HG03045 (cell line): ENCODE measurements at regions not wholly inside any gene's neighbourhood (a gene's known extent, or its start where the extent isn't known, plus 50 kb on each side); places are given as distances from the start of the nearest gene placed in this dataset.
"Not testable (repeated sequence)": the region's sequence is repeated elsewhere in the genome, so short reads cannot be mapped to it uniquely, and the experiment has no call there.

Experiments used
- ATAC-seq: cut with Tn5 transposase; IDR thresholded peaks from one replicate; pipeline ENCODE4 v1.9.1; 2021; ENCODE audit warnings: mild to moderate bottlenecking, moderate library complexity; ENCODE audit not compliant: unreplicated experiment

DNA sequence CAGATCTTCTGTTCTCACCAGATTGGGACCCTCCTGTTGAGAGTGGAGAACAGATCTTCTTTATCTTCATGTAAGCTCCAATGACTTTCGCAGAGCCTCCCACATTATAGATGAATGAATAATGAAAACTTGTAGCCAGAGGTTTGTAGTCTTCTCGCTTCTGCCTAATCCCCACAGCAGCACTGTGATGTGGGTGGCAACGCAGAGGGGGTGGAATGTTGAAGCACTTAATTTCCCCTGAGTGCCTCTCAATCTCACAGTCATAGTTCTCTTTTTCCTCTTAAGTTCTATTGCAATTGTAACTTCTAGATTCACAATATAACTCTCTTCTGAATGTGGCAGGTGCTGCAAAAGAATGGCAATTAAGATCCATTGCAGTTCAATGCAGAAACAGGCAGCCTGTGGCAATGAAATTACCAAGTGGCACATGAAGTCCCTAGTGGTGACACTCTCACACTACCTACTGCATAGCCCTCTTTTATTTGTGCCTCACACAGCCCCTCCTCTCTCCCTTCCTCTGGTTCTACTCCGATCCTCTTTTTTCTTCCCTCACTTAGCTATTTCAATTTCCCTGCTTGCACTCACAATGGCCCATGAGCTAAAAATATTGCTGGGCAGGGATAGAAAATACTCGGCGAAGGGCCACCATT is 281.9 kb downstream of the UBE3D start:
- ATAC-seq: no peak

DNA sequence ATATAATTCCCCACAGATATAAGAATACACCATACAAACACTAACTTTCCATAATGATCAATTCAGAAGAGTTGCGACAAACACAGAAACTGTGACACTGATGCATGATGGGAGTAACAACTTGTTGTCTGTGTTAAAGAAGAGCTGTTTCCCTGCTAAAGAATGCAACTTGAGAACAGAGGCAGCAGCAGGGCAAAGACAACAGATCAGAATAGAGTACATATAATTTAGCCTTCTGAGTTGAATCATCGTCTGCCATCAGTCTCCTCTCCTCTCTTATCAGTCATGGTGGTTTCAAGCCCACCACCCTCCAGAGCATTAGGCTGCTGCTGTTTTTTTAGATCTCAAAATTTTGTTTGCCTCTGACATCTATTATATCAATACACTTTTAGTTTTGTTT is 280.4 kb downstream of the UBE3D start:
- no peak for ATAC-seq

DNA sequence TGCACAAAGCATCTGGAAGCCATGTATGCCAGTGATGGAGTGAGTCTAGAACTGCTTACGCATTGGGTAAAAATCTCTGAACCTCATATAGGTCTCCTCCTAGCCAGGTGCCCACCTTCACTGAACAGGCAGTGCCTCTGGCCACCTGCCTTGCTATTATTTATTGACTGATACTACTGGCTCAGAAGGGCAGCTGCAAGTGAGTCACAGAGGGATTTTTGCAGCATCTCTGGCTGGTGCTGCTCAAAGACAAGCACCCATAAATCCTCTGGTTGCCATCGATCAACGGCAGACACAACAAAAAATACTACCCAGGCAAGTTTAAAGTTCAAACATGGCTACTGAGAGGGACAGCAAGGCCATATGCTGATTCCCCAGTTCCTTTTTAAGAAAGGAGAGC is 279.4 kb downstream of the UBE3D start:
- no peak for ATAC-seq

DNA sequence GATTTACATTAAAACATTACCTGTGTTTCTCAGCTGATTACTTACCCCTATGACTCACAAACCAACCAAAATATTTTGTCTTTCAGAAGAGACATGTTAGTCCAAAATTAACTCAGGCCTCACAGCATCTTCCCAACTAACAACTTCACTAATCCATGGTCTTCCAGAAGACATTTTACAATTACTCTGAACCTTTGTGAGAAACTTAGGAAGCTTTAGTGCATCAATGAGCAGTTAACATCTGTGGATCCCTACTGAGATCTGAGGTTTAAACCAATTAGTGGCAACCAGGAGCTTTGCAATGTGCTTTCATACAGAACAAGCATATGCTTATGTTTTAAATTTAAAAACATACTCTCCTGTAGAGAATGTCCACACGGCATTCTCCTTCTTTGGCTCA is 269.7 kb downstream of the UBE3D start:
- ATAC-seq: no peak

DNA sequence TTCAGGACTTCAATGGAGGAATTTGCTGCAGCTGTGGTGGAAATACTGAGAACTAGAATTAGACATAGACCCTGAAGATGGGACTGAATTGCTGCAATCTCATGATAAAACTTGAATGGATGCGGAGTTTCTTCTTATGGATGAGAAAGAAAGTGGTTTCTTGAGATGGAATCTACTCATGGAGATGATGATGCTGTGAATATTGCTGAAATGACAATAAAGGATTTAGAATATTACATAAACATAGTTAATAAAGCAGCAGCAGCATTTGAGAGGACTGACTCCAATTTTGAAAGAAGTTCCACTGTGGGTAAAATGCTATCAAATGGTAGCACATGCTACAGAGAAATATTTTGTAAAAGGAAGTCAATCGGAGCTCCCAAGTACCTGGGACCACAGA is 264.6 kb downstream of the UBE3D start:
- no peak for ATAC-seq

DNA sequence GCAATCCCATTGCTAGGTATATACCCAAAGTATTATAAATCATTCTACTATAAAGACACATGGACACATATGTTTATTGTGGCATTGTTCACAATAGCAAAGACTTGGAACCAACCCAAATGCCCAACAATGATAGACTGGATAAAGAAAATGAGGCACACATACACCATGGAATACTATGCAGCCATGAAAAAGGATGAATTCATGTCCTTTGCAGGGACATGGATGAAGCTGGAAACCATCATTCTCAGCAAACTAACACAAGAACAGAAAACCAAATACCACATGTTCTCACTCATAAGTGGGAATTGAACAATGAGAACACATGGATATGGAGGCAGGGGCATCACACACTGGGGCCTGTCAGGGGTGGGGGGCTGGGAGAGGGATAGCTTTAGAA is 249.4 kb downstream of the UBE3D start:
- ATAC-seq: not testable (repeated sequence)

DNA sequence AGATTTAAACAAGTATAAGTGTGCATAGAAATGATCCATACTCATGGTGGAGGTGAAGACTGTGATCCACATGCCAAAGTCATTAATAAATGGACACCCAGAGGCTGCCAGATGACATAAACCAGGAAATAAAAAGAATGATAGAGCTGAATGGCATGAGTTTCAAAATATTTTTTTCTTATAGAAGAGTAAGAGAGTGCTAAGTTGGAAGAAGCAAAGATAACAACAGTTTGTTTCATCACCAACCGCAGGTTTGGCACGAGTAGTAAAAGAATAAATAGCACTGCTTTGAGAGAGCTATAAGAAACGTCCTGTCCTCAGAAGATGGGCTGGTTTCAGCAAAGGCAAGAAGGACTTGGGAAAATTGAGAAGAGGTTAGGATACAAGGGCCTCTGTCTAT is 246.9 kb downstream of the UBE3D start:
- ATAC-seq: no peak

DNA sequence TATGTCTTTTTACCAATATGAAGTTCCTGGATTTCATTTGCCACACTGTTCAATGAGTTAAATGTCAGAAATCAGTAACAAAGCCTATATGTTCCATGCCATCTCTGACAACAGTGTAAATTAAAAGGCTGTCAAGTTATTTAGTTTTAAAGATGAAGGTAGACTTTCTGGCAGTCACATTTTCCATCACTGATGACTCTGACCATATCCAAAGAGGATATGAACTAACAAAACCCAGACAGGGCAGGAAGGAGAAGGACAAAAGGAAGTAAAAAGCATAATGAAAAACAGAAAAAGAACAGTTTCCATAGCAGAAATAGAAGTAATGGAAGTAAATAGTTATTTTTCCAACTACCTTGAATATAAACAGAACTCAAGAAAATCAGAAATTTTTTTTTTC is 242.3 kb downstream of the UBE3D start:
- no peak for ATAC-seq

DNA sequence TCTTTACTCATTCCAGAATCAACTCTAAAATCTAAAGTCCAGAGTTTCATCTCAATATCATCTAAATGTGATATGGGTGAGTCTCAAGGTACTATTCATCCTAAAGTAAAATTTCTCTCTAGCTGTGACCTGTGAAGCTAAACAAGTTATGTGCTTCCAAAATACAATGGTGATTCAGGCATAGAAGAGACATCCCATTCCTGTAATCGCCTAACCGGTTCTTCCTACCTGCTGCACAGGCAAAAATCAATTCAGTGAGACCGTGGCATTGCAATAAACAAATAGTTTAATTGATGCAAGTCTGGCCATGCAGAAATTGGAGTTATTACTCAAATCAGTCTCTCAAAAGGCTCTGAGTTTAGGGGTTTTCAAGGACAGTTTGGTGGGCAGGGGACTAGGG is 232.8 kb downstream of the UBE3D start:
- no peak for ATAC-seq

DNA sequence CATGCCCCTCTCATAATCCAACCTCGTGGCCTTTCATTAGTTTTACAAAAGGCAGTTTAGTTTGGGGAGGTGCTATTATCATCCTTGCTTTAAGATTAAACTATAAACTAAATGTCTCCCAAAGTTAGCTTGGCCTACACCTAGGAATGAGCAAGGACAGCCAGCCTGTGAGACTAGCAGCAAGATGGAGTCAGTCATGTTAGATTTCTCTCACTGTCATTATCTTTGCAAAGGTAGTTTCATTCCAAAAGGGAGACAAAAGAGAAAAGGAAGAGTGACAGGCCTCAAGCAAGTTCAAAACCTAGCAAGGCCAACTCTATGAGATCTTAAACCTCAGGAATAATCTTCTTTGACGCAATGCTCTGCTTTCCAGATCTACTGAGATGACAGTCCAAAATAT is 232.2 kb downstream of the UBE3D start:
- no peak for ATAC-seq

DNA sequence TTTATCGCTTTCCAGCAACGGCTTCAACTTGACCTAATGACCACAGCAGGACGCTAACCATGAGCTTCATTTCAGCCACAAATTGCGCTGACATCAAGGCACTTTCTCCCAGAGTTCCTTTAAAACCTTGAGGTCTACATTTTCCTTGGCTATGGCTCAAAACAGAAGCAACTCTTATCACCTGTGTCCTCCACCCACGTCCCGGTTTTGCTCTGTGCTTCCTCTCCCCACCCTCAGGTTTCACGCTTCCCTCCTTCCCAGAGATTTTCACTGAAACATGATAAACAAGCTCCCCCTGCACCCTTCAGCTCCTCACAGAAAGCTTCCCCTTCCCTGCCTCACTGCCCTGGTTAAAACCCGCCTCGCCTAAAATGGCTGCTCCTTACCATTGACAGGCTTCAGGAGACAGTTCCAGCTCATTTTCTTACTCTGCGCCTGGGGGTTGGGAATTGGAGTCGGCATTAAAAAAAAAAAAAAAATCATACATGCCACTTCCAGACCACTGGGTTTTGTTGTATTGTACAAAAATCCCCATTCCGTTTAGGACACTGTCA is 229.5 kb downstream of the UBE3D start:
- ATAC-seq: no peak

DNA sequence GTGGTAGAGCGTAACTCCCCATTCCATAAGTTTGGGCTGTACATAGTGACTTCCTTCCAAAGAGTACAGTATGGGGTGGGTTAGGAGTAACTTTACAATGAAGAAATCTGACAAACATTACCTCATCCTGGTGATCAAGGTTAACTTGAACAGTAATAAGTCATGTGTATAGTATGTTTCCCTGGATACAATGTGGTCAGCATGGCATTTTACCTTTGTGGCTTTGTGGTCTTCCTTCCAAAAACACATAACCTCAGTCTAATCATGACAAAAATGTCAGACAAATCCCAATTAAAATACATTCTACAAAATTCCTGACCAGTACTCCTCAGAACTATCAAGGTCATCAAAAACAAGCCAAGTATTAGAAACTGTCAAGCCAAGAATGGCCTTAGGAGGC is 225.1 kb downstream of the UBE3D start:
- ATAC-seq: no peak

DNA sequence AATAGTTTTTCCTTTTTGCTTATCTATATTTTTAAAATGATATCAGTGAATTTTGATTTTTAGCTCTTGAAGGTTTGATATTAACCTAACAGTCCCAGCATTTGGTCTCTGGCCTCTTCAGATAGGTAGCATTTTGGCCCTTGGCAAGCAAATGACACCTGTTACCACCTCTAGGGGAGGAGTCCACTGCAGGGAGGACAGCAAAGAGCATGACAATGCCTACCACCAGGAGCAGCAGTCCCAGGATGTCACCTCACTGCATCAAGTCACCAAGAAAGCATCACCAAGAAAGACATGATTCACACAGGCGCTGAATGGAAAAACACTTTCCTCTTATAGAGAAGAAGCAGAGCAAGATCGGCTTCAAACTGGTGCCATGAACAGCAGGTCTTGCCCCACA is 224.3 kb downstream of the UBE3D start:
- ATAC-seq: no peak
